HCT116 (cell line): ENCODE measurements at regions not wholly inside any gene's neighbourhood (a gene's known extent, or its start where the extent isn't known, plus 50 kb on each side); places are given as distances from the start of the nearest gene placed in this dataset.
"Not testable (repeated sequence)": the region's sequence is repeated elsewhere in the genome, so short reads cannot be mapped to it uniquely, and the experiment has no call there.

Experiments
- CTCF ChIP-seq, 3 experiments: fragments of 200-600 bp in 1 of 3; sonication (generic) in 1 of 3; IDR thresholded peaks in 2 of 3; conservative IDR thresholded peaks in 1 of 3; 2 replicates each; pipeline ENCODE4 v1.5.1; 2012 to 2017; ENCODE audit warnings: low read depth in 2 of 3, low read length in 2 of 3, antibody characterized with exemption in 1 of 3, borderline replicate concordance in 1 of 3, control low read depth in 1 of 3, mild to moderate bottlenecking in 1 of 3, mixed read lengths in 1 of 3, mixed run types in 1 of 3, moderate library complexity in 1 of 3; ENCODE audit not compliant: insufficient read depth in 1 of 3
- EGR1 ChIP-seq: IDR thresholded peaks from 2 replicates; pipeline ENCODE4 v1.6.1; 2012; ENCODE audit warnings: low read depth
- EZH2phosphoT487 ChIP-seq: fragments of 200-600 bp; IDR thresholded peaks from 2 replicates; pipeline ENCODE4 v1.6.1; 2018; ENCODE audit warnings: antibody characterized with exemption, borderline replicate concordance
- POLR2A ChIP-seq: IDR thresholded peaks from 2 replicates; pipeline ENCODE4 v1.7.0; 2011; ENCODE audit warnings: borderline replicate concordance; ENCODE audit not compliant: insufficient read depth, insufficient read length; ENCODE audit errors: extremely low read depth
- POLR2AphosphoS5 ChIP-seq: IDR thresholded peaks from 2 replicates; pipeline ENCODE4 v1.6.1; 2011; ENCODE audit warnings: mild to moderate bottlenecking, low read depth, low read length, moderate library complexity
- SP1 ChIP-seq: IDR thresholded peaks from 2 replicates; pipeline ENCODE4 v1.6.1; 2012; ENCODE audit warnings: low read depth
- ZBTB33 ChIP-seq: IDR thresholded peaks from 2 replicates; pipeline ENCODE4 v1.6.1; 2011; ENCODE audit warnings: mild to moderate bottlenecking, low read length, moderate library complexity; ENCODE audit not compliant: insufficient replicate concordance; ENCODE audit errors: extremely low read depth
- ZNF274 ChIP-seq: fragments of 200-500 bp; sonication (Bioruptor generic); IDR thresholded peaks from 2 replicates; pipeline ENCODE4 v1.6.1; 2014; ENCODE audit warnings: mild to moderate bottlenecking, low read depth, low read length, inconsistent platforms

GRCh38 chr2:154582694-154583093 is 115.8 kb upstream of the KCNJ3 start:
- TF ChIP-seq CTCF (IDR thresholded peaks at IDR 0.05 in 2 of 3, conservative IDR thresholded peaks at IDR 0.05 in 1 of 3; ENCODE audit: borderline replicate concordance in 1 of 3, insufficient read depth in 1 of 3, low read depth in 2 of 3, low read length in 2 of 3); ZBTB33; EZH2phosphoT487; SP1; ZNF274; POLR2A; POLR2AphosphoS5; EGR1: not testable (repeated sequence)
